ENCODE measurements at regions not wholly inside any gene's neighbourhood (a gene's known extent, or its start where the extent isn't known, plus 50 kb on each side); places are given as distances from the start of the nearest gene placed in this dataset.

GRCh38 chr13:77377016-77377415 is 50.1 kb upstream of the MYCBP2 start:
- TF ChIP-seq CTCF (conservative IDR thresholded peaks at IDR 0.05; ENCODE audit: low read depth, low read length), result no peak
- H3K4me3 ChIP-seq (ENCODE audit: low read depth, low read length), result no peak overlapping the region
- no peak for DNase-seq (ENCODE audit: low read depth)

Data from epithelial cell of proximal tubule (primary cell).